ENCODE measurements at regions not wholly inside any gene's neighbourhood (a gene's known extent, or its start where the extent isn't known, plus 50 kb on each side); places are given as distances from the start of the nearest gene placed in this dataset.

DNA sequence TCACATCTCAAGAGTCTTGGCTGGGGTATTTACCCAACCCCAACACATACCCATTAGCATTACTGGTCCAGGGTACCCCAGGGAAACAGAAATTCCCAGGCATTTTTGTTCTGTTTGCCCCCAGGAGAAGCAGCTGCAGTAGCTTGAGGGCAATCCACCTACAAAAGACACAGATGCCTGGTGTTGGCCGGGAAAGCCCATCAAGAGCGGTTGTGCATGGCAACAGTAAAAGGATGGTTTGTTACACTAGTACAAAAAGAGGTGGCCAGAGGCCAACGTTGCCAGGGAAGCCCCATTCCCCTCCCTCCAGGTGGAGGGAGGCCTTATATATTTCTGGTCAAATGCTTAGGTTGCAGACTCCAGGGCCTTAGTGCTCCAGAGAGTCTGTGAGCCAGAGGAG is 637.8 kb downstream of the BCOR start:
- Histone ChIP-seq H4K5ac (ENCODE audit: low read depth, low read length) (no peak overlapping the region), H3K18ac (ENCODE audit: low read depth, low read length) (no peak overlapping the region), H2AK5ac (ENCODE audit: low read depth, low read length) (no peak overlapping the region), H3K4me2 (ENCODE audit: low read depth, low read length) (no peak overlapping the region), H3K4me3 (ENCODE audit: insufficient read depth, low read depth, low read length) (no peak overlapping the region), H2BK15ac (ENCODE audit: low read depth, low read length) (no peak overlapping the region), H2BK120ac (ENCODE audit: low read depth, low read length) (no peak overlapping the region), H3K27ac (ENCODE audit: insufficient read depth, low read length) (no peak overlapping the region), H3K14ac (replicated peaks; ENCODE audit: low read depth, low read length) (no peak overlapping the region), H4K20me1 (ENCODE audit: insufficient read depth, low read length) (no peaks in the 10 kb centered on the region), H2AK9ac (replicated peaks; ENCODE audit: low read depth, low read length, poor library complexity) (no peak overlapping the region), H2AFZ (replicated peaks; ENCODE audit: low read length, poor library complexity) (no peak overlapping the region), H2BK5ac (ENCODE audit: low read depth, low read length, poor library complexity, severe bottlenecking) (no peak overlapping the region), H3K9ac (ENCODE audit: low read depth, low read length) (no peak overlapping the region), H3K56ac (ENCODE audit: extremely low read depth, insufficient read depth, low read length) (no peak overlapping the region), H3K79me1 (ENCODE audit: low read depth in 1 of 2, low read length in 2 of 2) (no peaks in the 10 kb centered on the region), H2BK20ac (ENCODE audit: low read depth, low read length) (no peak overlapping the region), H3K4me1 (ENCODE audit: control insufficient read depth, insufficient read depth, low read length) (no peaks in the 10 kb centered on the region), H4K8ac (ENCODE audit: low read depth in 2 of 2, low read length in 2 of 2) (no peak overlapping the region), H3K9me3 (ENCODE audit: control insufficient read depth, insufficient read depth, low read length) (no peaks in the 10 kb centered on the region; the same call in 1 of the 2 replicates), H3K9me1 (ENCODE audit: insufficient read depth, low read length) (no peaks in the 10 kb centered on the region), H3K36me3 (ENCODE audit: control insufficient read depth, insufficient read depth, low read length) (no peaks in the 10 kb centered on the region), H4K91ac (ENCODE audit: insufficient read depth, low read depth, low read length) (no peak overlapping the region), H3K4ac (ENCODE audit: low read depth, low read length) (no peak overlapping the region), H3K23ac (ENCODE audit: low read depth, low read length) (no peak overlapping the region), H3K27me3 (ENCODE audit: control insufficient read depth, insufficient read depth, low read length) (peaks cover 13% of the 10 kb centered on the region)
- no peak for TF ChIP-seq RAD21 (IDR thresholded peaks at IDR 0.05; ENCODE audit: low read length)
- TF ChIP-seq NFE2L2 (IDR thresholded peaks at IDR 0.05; ENCODE audit: low read depth, low read length): no peak
- TF ChIP-seq RCOR1 (IDR thresholded peaks at IDR 0.05; ENCODE audit: insufficient replicate concordance, low read length): no peak
- TF ChIP-seq CEBPB (IDR thresholded peaks at IDR 0.05; ENCODE audit: low read depth, low read length): no peak
- TF ChIP-seq CHD1 (IDR thresholded peaks at IDR 0.05; ENCODE audit: low read depth, low read length): no peak
- TF ChIP-seq, protein P1, sequence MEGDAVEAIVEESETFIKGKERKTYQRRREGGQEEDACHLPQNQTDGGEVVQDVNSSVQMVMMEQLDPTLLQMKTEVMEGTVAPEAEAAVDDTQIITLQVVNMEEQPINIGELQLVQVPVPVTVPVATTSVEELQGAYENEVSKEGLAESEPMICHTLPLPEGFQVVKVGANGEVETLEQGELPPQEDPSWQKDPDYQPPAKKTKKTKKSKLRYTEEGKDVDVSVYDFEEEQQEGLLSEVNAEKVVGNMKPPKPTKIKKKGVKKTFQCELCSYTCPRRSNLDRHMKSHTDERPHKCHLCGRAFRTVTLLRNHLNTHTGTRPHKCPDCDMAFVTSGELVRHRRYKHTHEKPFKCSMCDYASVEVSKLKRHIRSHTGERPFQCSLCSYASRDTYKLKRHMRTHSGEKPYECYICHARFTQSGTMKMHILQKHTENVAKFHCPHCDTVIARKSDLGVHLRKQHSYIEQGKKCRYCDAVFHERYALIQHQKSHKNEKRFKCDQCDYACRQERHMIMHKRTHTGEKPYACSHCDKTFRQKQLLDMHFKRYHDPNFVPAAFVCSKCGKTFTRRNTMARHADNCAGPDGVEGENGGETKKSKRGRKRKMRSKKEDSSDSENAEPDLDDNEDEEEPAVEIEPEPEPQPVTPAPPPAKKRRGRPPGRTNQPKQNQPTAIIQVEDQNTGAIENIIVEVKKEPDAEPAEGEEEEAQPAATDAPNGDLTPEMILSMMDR (conservative IDR thresholded peaks at IDR 0.05; ENCODE audit: low read depth, low read length): no peak
- no peak for TF ChIP-seq SMC3 (IDR thresholded peaks at IDR 0.05; ENCODE audit: low read depth, low read length)
- no peak for TF ChIP-seq ELK1 (IDR thresholded peaks at IDR 0.05; ENCODE audit: borderline replicate concordance, low read depth, low read length)
- TF ChIP-seq, protein P2, sequence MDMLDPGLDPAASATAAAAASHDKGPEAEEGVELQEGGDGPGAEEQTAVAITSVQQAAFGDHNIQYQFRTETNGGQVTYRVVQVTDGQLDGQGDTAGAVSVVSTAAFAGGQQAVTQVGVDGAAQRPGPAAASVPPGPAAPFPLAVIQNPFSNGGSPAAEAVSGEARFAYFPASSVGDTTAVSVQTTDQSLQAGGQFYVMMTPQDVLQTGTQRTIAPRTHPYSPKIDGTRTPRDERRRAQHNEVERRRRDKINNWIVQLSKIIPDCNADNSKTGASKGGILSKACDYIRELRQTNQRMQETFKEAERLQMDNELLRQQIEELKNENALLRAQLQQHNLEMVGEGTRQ (IDR thresholded peaks at IDR 0.05; ENCODE audit: low read depth, low read length): no peak
- no peak for TF ChIP-seq BHLHE40 (IDR thresholded peaks at IDR 0.05; ENCODE audit: low read depth, low read length)
- no peak for TF ChIP-seq MAZ (IDR thresholded peaks at IDR 0.05; ENCODE audit: borderline replicate concordance, low read depth, low read length)
- no peak for TF ChIP-seq MAFK (IDR thresholded peaks at IDR 0.05; ENCODE audit: low read depth, low read length)
- TF ChIP-seq POLR2A (IDR thresholded peaks at IDR 0.05; ENCODE audit: low read depth, low read length): no peak
- no peak for TF ChIP-seq RFX5 (IDR thresholded peaks at IDR 0.05; ENCODE audit: low read depth, low read length)
- TF ChIP-seq FOS (IDR thresholded peaks at IDR 0.05; ENCODE audit: low read depth, low read length): no peak
- TF ChIP-seq MXI1 (IDR thresholded peaks at IDR 0.05; ENCODE audit: borderline replicate concordance, low read depth, low read length): no peak
- no peak for ATAC-seq (ENCODE audit: low read depth)
- intact Hi-C loops (cut with micrococcal nuclease) (no loop called here), dilution Hi-C loops (cut with HindIII; ENCODE audit: low sequenced_read_pairs, unreplicated experiment) (no loop called here), in situ Hi-C loops (cut with MboI; ENCODE audit: low sequenced_read_pairs) (no loop called here)
- POLR2A ChIA-PET (ENCODE audit: unreplicated experiment): no interaction called here
- CTCF ChIA-PET: no interaction called here
- no peak for DNase-seq
- no CpG with 5 or more reads among the region's 3 CpGs for WGBS, 2 experiments (ENCODE audit: extremely low coverage in 2 of 2, insufficient read length in 1 of 2)
- BruUV-seq (replicated peaks): no TSS peak

Measured in IMR-90 (cell line).